SU-DHL-6 (cell line): ENCODE measurements at regions not wholly inside any gene's neighbourhood (a gene's known extent, or its start where the extent isn't known, plus 50 kb on each side); places are given as distances from the start of the nearest gene placed in this dataset.

ENCODE experiments used
- H2AFZ ChIP-seq: fragments of 200-600 bp; sonication (generic); 2 replicates; pipeline ENCODE4 v1.6.1; 2014; ENCODE audit warnings: low read depth, mild to moderate bottlenecking, moderate library complexity, mixed read lengths, antibody characterized with exemption, low read length; ENCODE audit not compliant: severe bottlenecking
- H3F3A ChIP-seq: fragments of 200-600 bp; shearing (Covaris generic); 2 replicates; pipeline ENCODE4 v1.6.0; 2016; ENCODE audit warnings: antibody characterized with exemption, mild to moderate bottlenecking; ENCODE audit not compliant: insufficient read depth
- H3K27ac ChIP-seq: fragments of 200-600 bp; sonication (generic); 2 replicates; pipeline ENCODE4 v1.5.1; 2016; ENCODE audit warnings: low read depth, mild to moderate bottlenecking, low read length, moderate library complexity, mixed read lengths
- H3K27me3 ChIP-seq: fragments of 200-600 bp; sonication (generic), shearing (Covaris generic); 2 replicates; pipeline ENCODE4 v1.6.0; 2014; ENCODE audit warnings: mild to moderate bottlenecking, low read length
- H3K36me3 ChIP-seq: fragments of 200-600 bp; sonication (generic); 2 replicates; pipeline ENCODE4 v1.6.1; 2014; ENCODE audit warnings: mild to moderate bottlenecking, low read length, mixed read lengths
- H3K4me2 ChIP-seq: fragments of 300-600, 200-600 bp; shearing (Covaris generic), sonication (generic); 2 replicates; pipeline ENCODE4 v1.6.0; 2014; ENCODE audit warnings: low read length, low read depth, mild to moderate bottlenecking; ENCODE audit not compliant: poor library complexity, severe bottlenecking
- H3K4me3 ChIP-seq: fragments of 200-600 bp; sonication (generic); 2 replicates; pipeline ENCODE4 v1.5.1; 2014; ENCODE audit warnings: antibody characterized with exemption, low read length, mild to moderate bottlenecking, mixed read lengths; ENCODE audit not compliant: insufficient read depth, poor library complexity, severe bottlenecking
- H3K79me2 ChIP-seq: fragments of 200-600 bp; sonication (generic); 2 replicates; pipeline ENCODE4 v1.6.1; 2014; ENCODE audit warnings: mild to moderate bottlenecking, low read length, moderate library complexity; ENCODE audit not compliant: insufficient read depth
- H3K9ac ChIP-seq: fragments of 200-600 bp; sonication (generic); 2 replicates; pipeline ENCODE4 v1.7.0; 2014; ENCODE audit warnings: mild to moderate bottlenecking, low read length
- H3K9me2 ChIP-seq: fragments of 200-600 bp; sonication (generic); replicated peaks from 2 replicates; pipeline ENCODE4 v1.6.1; 2014; ENCODE audit warnings: low read length; ENCODE audit not compliant: insufficient read depth
- H3K9me3 ChIP-seq: fragments of 200-600 bp; sonication (generic); 2 replicates; pipeline ENCODE4 v1.6.1; 2014; ENCODE audit warnings: low read length, mixed read lengths; ENCODE audit not compliant: insufficient read depth
- H4K20me1 ChIP-seq: fragments of 200-600 bp; sonication (generic); 2 replicates; pipeline ENCODE4 v1.6.1; 2014; ENCODE audit warnings: low read depth, mild to moderate bottlenecking, antibody characterized with exemption, low read length, moderate library complexity, mixed read lengths
- CTCF ChIP-seq: fragments of 200-600 bp; sonication (generic); IDR thresholded peaks from one replicate; pipeline ENCODE4 v1.5.1; 2017; ENCODE audit warnings: antibody characterized with exemption, mild to moderate bottlenecking, low read length, moderate library complexity; ENCODE audit not compliant: insufficient read depth, poor library complexity, severe bottlenecking
- EZH2phosphoT487 ChIP-seq: fragments of 200-600 bp; sonication (generic), shearing (Covaris generic); conservative IDR thresholded peaks from 2 replicates; pipeline ENCODE4 v1.6.1; 2018; ENCODE audit warnings: mild to moderate bottlenecking, antibody characterized with exemption, low read length, moderate library complexity, mixed read lengths

DNA sequence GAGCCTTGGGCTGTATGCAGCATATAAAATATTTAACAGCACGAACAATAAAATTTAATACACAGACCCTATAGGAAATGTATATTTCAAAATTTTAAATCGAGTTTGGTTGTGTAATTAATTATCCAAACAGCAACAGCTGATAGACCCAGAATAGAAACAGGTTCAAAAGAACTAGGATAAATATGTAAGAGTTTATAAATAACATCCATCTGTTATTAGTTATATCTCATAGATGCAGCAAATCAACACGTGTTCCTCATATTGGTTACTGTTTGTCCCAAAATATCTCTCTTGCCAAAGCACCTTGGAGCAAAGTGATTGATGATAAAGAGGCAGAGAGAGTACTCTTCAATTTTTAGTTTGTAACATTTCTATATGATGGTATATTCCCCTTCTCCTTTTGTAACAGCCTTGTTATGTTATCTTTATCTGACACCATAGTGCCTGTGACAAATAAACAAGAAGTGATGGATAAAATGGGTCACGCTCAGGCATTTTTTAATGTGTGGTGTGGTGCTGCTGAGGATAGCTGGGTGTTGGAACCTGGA is 260.6 kb upstream of the NBEA start:
- H3K27ac ChIP-seq = no peak overlapping the region
- H3F3A ChIP-seq = no peaks in the 10 kb centered on the region
- no peaks in the 10 kb centered on the region for H3K79me2 ChIP-seq
- H2AFZ ChIP-seq = no peak overlapping the region
- H3K27me3 ChIP-seq = no peaks in the 10 kb centered on the region
- no peaks in the 10 kb centered on the region for H4K20me1 ChIP-seq
- H3K9me3 ChIP-seq = no peaks in the 10 kb centered on the region
- no peaks in the 10 kb centered on the region for H3K36me3 ChIP-seq
- no peak overlapping the region for H3K4me3 ChIP-seq
- no peak overlapping the region for H3K4me2 ChIP-seq
- no peaks in the 10 kb centered on the region for H3K9me2 ChIP-seq
- TF ChIP-seq CTCF (no peak), EZH2phosphoT487 (no peak)
- no peak overlapping the region for H3K9ac ChIP-seq

DNA sequence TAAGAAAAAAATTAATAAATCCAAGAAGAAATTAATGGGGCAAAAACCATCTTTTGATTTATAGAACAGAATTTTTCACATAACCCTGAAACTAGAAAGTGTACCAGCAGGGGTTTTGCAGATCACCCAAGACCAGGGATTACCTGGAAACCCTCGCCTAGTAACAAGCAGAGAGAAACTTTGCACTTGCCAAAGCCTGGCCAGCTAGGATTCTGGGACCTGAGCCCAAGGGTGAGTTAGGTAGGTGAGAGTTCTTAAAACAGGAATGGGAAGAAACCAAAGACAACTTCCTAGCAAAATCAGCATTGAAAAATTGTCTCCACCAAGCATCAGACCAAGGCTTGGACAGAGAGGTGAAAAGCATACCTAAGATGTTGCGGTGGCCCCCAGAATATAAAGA is 247.0 kb upstream of the NBEA start:
- H2AFZ ChIP-seq = no peak overlapping the region
- no peak overlapping the region for H3K4me3 ChIP-seq

GRCh38 chr13:34696296-34696695 is 245.8 kb upstream of the NBEA start:
- no peak overlapping the region for H3K27ac ChIP-seq
- H3K4me2 ChIP-seq = no peak overlapping the region
- no peak for TF ChIP-seq CTCF
- TF ChIP-seq EZH2phosphoT487 = no peak
- H3K79me2 ChIP-seq = no peaks in the 10 kb centered on the region
- H3K4me3 ChIP-seq = no peak overlapping the region
- no peaks in the 10 kb centered on the region for H3K36me3 ChIP-seq
- peaks cover 5% of the 10 kb centered on the region; the same call in 1 of the 2 replicates for H3K9me3 ChIP-seq
- H4K20me1 ChIP-seq = no peaks in the 10 kb centered on the region
- no peaks in the 10 kb centered on the region for H3F3A ChIP-seq
- H2AFZ ChIP-seq = no peak overlapping the region
- no peaks in the 10 kb centered on the region for H3K27me3 ChIP-seq
- H3K9ac ChIP-seq = no peak overlapping the region
- H3K9me2 ChIP-seq = no peaks in the 10 kb centered on the region

More for the DNA sequence above, 247.0 kb upstream of the NBEA start:
- Histone ChIP-seq H3K9me2 (no peaks in the 10 kb centered on the region), H3K27ac (no peak overlapping the region), H3K9me3 (peaks cover 5% of the 10 kb centered on the region; the same call in 1 of the 2 replicates), H3K79me2 (no peaks in the 10 kb centered on the region), H3K27me3 (no peaks in the 10 kb centered on the region), H3K4me2 (no peak overlapping the region), H3K9ac (no peak overlapping the region), H3F3A (no peaks in the 10 kb centered on the region), H4K20me1 (no peaks in the 10 kb centered on the region), H3K36me3 (no peaks in the 10 kb centered on the region)
- TF ChIP-seq CTCF (no peak), EZH2phosphoT487 (no peak)
